Retinal pigment epithelial cell (primary cell): ENCODE measurements at regions not wholly inside any gene's neighbourhood (a gene's known extent, or its start where the extent isn't known, plus 50 kb on each side); places are given as distances from the start of the nearest gene placed in this dataset.

ENCODE experiments used
- DNase-seq: peaks from one replicate; pipeline ENCODE4 v3.0.0-alpha.2; 2010; ENCODE audit warnings: low read depth
- H3K4me3 ChIP-seq: 2 replicates; pipeline ENCODE4 v1.5.1; 2011; ENCODE audit warnings: mild to moderate bottlenecking, low read length, control low read depth, moderate library complexity
- CTCF ChIP-seq: conservative IDR thresholded peaks from 2 replicates; pipeline ENCODE4 v1.5.1; 2011; ENCODE audit warnings: low read depth, low read length, control low read depth, inconsistent platforms

- no peak for TF ChIP-seq CTCF
- DNase-seq, result no peak
- H3K4me3 ChIP-seq, result no peak overlapping the region
Measured at GRCh38 chr10:84826704-84827103, 498.3 kb downstream of the CCSER2 start.

GRCh38 chr10:84829131-84829530 lies 500.7 kb downstream of the CCSER2 start:
- H3K4me3 ChIP-seq, result no peak overlapping the region
- DNase-seq, result no peak
- TF ChIP-seq CTCF, result no peak

GRCh38 chr10:84837041-84837812 lies 508.8 kb downstream of the CCSER2 start:
- DNase-seq, result no peak
- no peak for TF ChIP-seq CTCF
- no peak overlapping the region for H3K4me3 ChIP-seq

GRCh38 chr10:84837877-84838276 lies 509.5 kb downstream of the CCSER2 start:
- no peak for TF ChIP-seq CTCF
- H3K4me3 ChIP-seq, result no peak overlapping the region
- no peak for DNase-seq

GRCh38 chr10:84838851-84839250 lies 510.5 kb downstream of the CCSER2 start:
- H3K4me3 ChIP-seq, result no peak overlapping the region
- no peak for TF ChIP-seq CTCF
- DNase-seq, result no peak

- no peak for DNase-seq
- no peak overlapping the region for H3K4me3 ChIP-seq
- TF ChIP-seq CTCF, result no peak
Measured at GRCh38 chr10:84842593-84842992, 514.2 kb downstream of the CCSER2 start.

- TF ChIP-seq CTCF, result no peak
- no peak for DNase-seq
- no peak overlapping the region for H3K4me3 ChIP-seq
Measured at GRCh38 chr10:84844461-84844860, 516.1 kb downstream of the CCSER2 start.
